GM21515 (cell line): ENCODE measurements at regions not wholly inside any gene's neighbourhood (a gene's known extent, or its start where the extent isn't known, plus 50 kb on each side); places are given as distances from the start of the nearest gene placed in this dataset.
"Not testable (repeated sequence)": the region's sequence is repeated elsewhere in the genome, so short reads cannot be mapped to it uniquely, and the experiment has no call there.

Experiments used
- ATAC-seq: cut with Tn5 transposase; IDR thresholded peaks from one replicate; pipeline ENCODE4 v1.9.1; 2021; ENCODE audit not compliant: unreplicated experiment

DNA sequence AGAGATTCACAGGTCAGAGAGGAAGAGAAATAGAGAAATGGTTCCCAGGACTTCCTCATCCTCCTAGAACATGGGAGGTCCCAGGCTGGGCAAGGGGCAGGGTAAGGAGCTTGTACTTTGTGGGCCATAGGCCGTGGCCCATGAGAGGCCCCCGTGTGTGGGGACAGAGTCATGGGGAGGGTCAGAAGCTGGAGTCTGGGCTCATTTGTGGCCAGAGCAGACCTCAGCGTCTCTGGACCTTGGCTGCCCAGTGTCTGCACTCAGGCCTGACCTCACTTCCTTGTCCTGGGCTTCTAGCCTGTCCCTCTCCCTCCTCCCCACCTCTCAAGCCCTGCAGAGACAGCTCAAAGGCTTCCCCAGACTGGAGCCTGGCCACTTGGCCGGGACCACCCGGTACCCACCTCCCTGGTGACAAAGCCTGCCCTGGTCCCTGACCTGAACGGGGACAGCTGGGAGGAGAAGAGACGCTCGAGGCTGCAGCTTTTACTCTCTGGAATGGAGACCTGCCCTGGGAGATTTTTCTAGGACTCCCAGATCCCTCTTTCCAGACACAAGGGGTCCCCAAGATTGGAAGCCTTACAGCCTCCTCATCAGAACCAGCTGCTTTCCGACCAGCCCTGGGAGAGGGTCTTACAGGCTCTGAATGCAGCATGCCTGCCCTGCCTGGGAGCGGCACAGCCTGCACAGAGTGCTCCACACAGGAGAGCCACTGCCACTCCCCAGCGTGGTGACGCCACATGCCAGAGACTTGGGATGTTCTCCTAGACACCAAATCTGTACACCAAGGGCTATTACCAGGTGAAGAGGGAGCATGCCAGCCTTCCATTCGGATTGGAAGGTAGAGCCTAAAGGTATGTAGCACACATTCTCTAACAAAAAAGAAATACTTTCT lies 569.0 kb upstream of the B3GAT1 start:
- ATAC-seq: no peak

DNA sequence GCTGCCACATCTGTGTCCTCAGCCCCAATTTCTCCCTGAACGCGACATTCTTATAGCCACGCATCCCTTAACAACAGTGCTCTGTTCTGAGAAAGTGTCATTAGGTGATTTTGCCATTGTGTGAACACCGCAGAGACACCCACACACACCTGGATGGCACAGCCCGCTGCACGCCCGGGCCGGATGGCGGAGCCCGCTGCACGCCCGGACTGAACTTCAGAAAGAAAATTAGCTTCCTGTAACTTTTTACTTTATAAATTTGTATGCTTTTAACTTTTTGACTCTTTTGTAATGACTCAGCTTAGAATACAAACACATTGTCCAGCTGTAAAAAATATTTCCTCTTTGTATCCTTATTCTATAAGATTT lies 567.0 kb upstream of the B3GAT1 start:
- not testable (repeated sequence) for ATAC-seq

DNA sequence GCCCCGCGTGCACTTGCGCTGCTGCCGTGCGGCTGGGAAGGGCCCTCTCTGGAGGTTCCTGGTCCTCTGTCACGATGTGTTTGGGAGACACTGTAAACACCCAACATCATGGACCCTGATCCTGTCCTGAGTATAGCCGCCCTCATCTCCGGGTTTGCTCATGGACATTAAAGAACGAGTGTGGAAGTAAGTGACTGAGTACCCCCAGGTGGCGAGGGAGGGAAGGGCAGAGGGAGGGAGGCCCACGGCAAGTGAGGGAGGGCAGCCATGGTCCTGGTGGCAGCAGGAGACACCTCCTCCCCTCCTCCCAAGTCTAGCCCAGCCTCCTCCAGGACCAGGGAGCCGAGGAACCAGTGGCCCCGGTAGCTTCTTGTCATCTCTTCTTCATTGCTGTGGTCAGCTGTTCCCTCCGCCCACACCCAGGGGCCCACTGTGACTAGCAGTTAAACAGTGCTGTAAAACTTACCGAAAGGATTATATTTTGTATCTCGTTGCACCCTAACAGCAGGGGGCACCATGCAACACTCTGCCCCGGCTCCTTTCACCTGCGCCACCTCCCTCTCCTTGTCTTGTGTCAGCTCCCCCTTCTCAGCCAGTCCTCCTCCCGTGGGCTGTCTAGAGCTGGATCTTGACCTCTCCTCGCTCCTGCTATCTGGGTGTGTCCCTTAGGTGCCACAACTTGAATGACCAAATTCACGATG lies 566.5 kb upstream of the B3GAT1 start:
- no peak for ATAC-seq

DNA sequence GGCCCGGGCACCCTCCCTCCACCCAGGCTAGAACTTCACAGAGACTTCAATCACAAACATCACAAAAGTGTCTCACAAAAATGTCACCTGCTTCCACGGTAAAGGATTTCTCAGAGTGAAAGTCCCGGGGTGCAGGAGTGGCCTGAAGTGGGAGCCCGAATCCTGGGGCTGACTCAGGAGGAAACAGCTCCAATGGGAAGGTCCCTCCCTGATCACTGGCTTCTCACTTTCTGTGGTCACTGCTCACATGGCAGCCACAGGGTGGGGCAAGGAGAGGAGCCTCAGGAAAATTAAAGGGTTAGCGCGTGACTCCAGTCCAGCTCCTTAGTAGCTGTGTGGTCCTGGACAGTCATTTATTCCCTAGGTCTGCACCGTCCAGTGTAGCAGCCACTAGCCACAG lies 564.5 kb upstream of the B3GAT1 start:
- ATAC-seq: no peak

DNA sequence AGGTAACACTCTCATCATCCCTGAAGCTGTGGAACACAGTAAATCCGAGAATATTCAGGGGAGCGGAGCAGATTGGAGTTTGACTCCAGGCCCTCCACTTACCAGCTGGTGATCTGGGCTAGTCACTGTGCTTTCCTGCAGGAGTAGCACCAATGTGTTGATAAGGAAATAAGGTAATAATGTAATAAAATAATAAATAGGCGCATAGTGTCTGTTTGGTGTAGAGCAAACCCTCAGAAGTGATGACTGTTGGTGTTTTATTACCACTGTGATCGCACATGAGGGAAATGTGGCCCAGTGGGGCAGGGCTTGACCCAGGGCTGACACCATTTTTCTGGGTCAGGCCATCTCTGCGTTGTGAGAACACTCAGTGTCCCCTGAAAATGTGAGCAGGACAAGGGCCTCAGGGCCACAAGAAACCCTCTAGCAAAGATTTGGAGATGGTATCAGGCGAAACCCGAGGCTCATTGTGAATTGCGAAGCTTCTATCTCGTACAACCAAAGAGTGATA lies 563.9 kb upstream of the B3GAT1 start:
- ATAC-seq: no peak

DNA sequence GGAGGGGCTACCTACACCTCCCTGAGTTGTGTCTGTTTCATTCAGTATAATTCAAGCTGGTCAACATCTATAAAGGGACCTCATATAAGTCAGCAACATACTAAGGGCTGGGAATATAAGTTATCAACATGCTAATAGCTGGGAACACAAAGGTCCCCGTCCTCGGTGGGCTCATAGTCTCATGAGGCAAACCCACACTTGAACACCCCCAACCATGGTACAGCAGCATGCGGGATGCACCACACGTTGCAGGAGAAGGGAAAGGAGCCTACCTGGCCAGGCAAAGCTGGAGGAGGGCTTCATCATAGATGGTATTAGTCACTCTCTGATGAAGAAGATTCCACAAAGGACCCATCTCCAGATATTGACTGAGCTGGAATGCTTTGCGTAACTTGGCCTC lies 561.8 kb upstream of the B3GAT1 start:
- no peak for ATAC-seq

DNA sequence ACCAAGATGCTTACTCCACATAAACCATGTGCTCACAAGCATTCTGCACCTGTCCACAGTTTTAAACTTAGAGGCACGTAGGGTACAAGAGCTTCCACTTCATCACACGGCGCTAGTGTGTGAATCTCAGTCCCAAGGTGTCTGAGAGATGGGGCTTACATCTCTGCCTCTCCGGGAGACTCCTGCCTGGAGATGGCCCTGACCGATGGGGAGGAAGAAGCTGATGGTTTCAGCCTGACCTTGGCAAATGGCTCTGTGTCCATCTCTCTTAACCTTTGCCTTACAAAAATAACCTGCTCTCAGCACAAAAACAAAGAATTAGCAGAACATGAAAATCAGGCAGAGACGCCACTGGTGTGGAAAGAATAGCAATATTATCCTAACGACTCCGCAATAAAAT lies 559.3 kb upstream of the B3GAT1 start:
- ATAC-seq: no peak

DNA sequence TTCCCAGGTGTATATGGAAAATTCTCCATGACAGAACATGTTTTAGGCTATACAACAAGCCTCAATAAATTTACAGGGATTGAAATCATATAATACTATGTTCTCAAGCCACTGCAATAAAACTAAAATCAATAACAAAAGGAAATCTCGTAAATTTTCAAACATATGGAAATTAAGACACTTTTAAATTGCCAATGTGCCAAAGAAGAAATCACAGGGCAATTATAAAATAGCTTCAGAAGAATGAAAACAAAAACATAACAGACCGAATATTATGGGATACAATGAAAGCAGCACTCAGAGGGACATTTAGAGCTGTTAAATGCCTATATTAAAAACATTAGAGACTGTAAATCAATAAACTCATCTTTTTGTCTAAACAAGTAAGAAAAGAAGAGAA lies 555.7 kb upstream of the B3GAT1 start:
- ATAC-seq: no peak

DNA sequence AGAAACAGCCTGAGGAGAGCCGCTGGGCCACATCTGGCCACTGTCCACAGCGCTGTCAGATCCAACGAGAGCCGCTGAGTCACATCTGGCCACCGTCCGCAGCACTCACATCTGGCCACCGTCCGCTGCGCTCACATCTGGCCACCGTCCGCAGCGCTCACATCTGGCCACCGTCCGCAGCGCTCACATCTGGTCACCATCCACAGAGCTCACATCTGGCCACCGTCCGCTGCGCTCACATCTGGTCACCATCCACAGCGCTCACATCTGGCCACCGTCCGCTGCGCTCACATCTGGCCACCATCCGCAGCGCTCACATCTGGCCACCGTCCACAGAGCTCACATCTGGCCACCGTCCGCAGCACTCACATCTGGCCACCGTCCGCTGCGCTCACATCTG lies 549.3 kb upstream of the B3GAT1 start:
- not testable (repeated sequence) for ATAC-seq

DNA sequence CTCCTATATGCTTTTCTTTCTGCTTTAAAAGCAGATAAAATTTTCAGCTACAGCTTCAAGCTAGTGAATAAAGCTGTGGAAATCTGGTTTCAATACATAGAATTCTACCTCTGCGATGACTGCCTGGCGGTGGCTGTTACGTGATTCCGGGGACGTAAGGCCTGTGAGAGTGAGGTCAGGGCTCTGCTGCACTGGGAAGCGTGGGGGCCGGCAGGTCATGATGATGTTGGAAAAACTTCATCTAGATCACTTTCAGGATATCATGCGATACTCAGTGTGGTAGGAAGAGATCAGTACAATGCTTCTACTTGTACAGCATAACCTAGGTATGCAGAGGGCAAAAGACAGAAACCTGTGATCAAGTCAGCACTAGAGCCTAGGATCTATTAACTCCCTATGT lies 546.8 kb upstream of the B3GAT1 start:
- no peak for ATAC-seq

DNA sequence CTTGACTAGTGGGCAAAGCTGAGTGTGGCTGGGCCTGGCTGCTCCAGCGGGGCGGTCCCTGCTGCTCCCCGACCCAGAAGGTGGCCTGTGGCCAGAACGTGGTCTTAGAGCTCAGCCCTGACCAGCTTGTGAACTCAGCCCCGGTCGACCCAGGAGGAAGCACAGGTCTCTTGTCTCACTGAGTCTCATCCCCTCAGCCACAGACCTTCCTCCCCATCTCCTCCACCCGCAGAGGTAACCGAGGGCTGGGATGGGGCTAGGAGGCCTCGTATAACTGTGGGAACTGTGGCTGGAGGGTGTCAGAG lies 546.2 kb upstream of the B3GAT1 start:
- no peak for ATAC-seq

DNA sequence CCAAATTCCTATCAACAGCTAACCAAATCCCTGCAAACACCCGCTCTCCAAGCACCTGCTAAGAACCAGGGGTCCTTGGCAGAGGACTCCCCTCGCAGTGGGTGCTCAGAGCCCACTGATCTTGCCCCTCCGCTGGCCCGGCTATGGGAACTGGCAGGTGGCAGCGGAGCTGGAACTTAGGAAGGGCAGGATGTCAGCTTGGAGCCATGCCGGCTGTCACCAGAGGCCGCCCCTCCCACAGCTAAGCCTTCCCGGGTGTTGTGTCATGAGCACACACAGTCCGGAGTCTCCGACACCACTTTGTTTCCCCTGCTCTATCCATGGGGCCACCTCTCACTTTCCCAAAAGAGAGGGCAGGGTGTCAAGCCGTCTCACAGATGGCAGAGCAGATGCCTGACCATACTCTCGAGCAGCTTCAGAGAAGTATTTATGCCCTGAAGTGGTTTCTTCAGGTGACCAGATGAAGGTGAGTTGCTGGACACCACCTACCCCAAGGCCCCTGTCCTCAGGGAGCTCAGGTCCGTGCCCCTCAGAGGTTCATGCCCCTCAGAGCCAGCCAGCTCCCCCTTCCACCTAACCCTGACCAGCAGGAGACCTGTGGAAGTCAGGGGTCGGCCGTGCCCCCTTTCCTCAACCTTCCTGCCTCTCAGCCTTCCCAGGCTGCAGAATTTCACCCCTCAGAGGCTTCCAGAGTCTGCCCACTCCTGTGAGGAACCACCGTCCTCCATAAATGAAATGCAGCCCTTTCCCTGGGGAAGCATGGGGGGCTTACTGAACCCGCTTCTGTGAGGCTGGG lies 545.7 kb upstream of the B3GAT1 start:
- no peak for ATAC-seq

DNA sequence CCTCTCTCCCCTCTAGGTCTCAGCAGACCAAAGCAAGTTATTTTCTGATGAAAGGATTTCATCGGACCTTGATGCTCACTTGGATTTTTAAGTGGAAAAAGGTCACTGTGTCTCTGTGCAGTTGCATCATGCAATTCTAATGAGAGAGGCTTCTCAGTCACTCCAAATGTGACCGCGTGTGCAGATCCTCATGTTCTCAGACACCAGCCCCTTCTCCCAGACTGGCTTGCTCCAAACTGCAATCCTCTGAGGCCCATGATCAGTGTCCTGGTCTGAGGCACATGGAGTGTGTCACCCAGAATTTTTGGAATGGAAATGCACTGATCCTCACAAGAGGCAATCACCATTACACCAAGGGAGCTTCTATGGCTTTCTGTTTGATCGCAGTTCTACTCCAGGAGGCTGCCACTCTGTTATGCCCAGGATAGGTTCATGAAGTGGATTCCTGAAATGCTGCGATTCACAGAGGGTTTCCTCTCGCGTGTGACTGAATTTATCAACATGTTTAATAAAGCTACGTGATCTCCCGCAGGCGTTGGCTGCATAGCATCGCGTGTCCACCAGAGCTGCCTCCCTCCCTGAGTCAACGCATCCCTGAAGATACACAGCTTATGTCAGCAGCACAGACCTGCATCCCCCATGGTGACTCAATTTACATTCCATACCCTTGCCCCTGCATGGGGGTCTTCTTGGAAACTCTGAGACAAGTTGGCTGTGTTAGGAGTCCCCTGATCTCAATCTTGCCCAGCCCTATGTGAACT lies 544.6 kb upstream of the B3GAT1 start:
- ATAC-seq: no peak

DNA sequence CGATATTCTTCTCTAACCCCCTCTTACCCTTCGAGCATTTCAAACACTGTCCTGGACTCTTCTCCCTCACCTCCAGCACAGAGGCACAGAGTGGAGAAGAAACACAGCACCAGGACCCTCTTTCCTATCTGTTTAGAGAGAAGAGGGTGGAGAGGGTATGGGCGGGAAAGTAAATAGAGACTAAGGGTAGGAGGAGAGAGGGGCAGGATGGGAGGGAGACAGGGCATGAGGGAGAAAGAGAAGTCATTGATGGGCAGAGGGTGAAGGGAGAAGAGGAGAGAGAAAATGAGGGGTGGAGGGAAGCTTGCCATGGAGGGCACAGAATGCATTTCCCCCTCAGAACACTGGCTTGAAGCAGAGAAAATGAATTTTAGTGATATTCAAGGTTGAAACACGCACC lies 543.9 kb upstream of the B3GAT1 start:
- ATAC-seq: not testable (repeated sequence)

DNA sequence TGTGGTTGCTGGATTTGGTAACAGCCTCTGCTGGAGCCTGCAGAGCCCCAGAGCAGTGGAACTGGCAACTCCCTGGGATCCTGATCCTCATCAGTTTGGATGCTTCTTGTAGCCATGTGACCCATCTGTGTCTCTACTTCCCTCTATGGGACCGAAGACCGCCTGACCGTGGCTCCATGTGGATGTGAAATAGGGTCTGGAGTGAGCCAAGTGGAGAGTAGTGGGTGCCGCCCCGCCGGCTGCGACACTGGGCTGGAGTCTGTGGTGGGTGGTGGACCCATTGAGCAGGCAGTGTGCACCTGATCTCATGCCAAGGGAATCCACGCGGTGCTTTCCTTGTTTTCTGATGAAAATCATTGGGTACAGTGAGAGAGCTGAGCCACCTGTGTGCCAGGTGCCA lies 543.2 kb upstream of the B3GAT1 start:
- ATAC-seq: no peak

DNA sequence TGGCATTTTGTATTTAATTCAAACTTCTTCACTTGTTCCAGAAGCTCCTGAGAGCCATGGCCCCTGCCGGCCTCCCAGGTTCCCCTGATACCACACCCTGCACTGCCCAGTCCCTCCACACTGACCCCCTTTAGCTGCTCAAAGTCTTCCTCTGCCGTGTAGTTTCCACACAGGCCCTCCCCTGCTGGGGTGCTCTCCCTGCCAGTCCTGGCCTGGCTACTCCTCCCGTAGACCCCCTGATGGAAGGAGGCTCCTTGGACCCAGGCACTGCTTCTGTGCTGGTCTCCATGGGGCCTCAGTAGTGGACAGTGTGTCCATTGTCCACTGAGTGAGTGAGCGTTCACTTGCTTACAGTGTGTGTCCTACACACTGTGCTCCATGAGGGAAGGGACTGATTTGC lies 542.4 kb upstream of the B3GAT1 start:
- not testable (repeated sequence) for ATAC-seq

DNA sequence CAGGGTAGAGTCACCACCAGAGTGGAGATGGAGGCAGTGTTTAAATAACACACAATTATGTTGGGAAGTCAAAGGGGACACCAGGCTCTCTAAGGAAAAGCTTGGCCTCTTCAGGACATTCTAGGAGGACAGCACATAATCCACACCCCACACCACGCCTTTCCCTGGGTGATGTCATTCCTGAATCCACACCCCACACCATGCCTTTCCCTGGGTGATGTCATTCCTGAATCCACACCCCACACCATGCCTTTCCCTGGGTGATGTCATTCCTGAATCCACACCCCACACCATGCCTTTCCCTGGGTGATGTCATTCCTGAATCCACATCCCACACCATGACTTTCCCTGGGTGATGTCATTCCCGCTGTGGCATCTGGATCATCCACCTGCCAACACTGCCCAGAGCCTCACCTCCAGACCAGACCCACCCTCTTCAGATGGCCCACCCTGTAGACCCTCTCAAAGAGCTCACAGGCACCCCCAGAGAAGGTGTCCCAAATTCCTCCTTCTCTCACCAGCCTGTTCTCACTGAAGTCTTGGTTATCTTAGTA lies 541.5 kb upstream of the B3GAT1 start:
- not testable (repeated sequence) for ATAC-seq

DNA sequence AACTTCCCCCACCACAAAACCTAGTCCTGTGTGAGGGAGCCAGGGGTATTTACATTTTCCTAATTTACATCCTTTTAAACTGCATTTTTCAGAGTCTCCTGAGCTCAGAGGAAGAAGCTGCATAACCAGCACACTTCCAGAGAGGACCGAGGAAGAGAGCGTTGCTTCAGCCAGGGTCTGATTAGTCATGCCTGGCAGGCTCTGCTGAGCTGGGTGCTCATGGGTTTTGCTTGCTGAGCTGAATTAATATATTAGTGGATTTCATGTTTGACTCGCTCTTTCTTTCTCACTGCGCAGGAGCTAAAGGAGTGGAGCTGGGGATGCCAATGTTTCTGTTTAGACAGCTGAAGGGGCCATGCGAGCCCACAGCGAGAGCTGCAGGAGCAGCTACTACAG lies 539.3 kb upstream of the B3GAT1 start:
- no peak for ATAC-seq

DNA sequence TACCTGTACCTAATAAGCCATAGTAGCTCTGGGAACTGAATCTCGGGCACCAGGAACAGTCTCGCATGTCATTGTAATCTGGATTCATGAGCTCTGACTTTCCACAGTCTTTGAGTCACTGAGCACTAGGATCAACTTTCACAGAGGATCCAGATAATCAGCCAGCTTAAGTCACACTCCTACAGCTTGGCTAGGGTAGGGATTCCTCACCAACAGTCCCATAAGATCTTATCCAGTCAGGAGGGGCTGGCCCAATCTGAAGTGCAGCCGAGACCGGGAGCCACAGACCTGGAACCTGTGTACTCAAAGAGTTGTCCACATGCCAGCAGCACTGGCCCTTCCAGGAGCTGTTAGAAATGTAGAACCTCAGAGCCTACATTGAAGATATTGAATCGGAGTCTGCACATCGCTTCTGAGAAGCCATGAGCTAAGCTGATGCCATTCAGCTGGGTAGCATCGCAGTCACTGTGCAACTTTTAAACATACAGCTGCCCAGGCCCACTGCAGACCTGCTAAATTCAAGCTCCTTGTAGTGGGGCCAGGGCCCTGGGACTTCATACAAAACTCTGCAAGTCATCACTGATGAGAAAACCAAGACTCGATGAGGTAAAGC lies 538.8 kb upstream of the B3GAT1 start:
- no peak for ATAC-seq
